H1 (cell line): ENCODE measurements at regions not wholly inside any gene's neighbourhood (a gene's known extent, or its start where the extent isn't known, plus 50 kb on each side); places are given as distances from the start of the nearest gene placed in this dataset.

Source experiments
- CTCF ChIA-PET: fragments of 300-600 bp; sonication (Branson Sonifier 250); formaldehyde crosslinking; loops from one replicate; lab custom pipeline; 2021; ENCODE audit not compliant: partially characterized antibody; lab: Charles Lee
- POLR2A ChIA-PET: fragments of 300-600 bp; sonication (Branson Sonifier 250); formaldehyde crosslinking; loops from one replicate; lab custom pipeline; 2021; ENCODE audit warnings: inconsistent platforms; ENCODE audit not compliant: partially characterized antibody; lab: Charles Lee
- DNase-seq, 2 experiments: peaks; one replicate each; pipeline versions ENCODE4 v3.0.0 to v3.0.0-alpha.2; 2010 to 2022; ENCODE audit warnings: low spot score in 2 of 2, low read depth in 1 of 2, mixed read lengths in 1 of 2
- FAIRE-seq: peaks from 2 replicates; lab custom pipeline; 2011; peaks lifted over from hg19 to GRCh38; lab: Jason Lieb, UNC
- H2AFZ ChIP-seq: 2 replicates; pipeline ENCODE4 v1.8.1; 2012; ENCODE audit warnings: low read length, inconsistent platforms
- H2AK5ac ChIP-seq: 2 replicates; pipeline ENCODE4 v1.6.1; 2013; ENCODE audit warnings: low read depth, low read length
- H2BK120ac ChIP-seq: replicated peaks from 2 replicates; pipeline ENCODE3; 2013; ENCODE audit warnings: low read depth, low read length, inconsistent platforms
- H2BK12ac ChIP-seq: 2 replicates; pipeline ENCODE4 v1.6.1; 2013; ENCODE audit warnings: low read depth, low read length
- H2BK15ac ChIP-seq: 2 replicates; pipeline ENCODE4 v1.6.1; 2013; ENCODE audit warnings: low read length
- H2BK20ac ChIP-seq: 2 replicates; pipeline ENCODE4 v1.6.1; 2013; ENCODE audit warnings: low read length
- H2BK5ac ChIP-seq: 2 replicates; pipeline ENCODE4 v1.6.1; 2013; ENCODE audit warnings: low read depth, low read length
- H3K14ac ChIP-seq: 2 replicates; pipeline ENCODE4 v1.6.1; 2013; ENCODE audit warnings: inconsistent platforms; ENCODE audit not compliant: insufficient read length
- H3K18ac ChIP-seq: 2 replicates; pipeline ENCODE4 v1.6.1; 2013; ENCODE audit warnings: low read length; ENCODE audit errors: extremely low read depth
- H3K23ac ChIP-seq: 2 replicates; pipeline ENCODE4 v1.6.1; 2013; ENCODE audit warnings: inconsistent platforms; ENCODE audit not compliant: insufficient read length
- H3K23me2 ChIP-seq: 2 replicates; pipeline ENCODE4 v1.6.1; 2013; ENCODE audit warnings: low read depth, low read length
- H3K27ac ChIP-seq: 2 replicates; pipeline ENCODE4 v1.6.1; 2011; ENCODE audit warnings: low read depth, low read length, inconsistent platforms
- H3K27me3 ChIP-seq, 4 experiments: replicated peaks in 1 of 4; 1 replicate in 1 of 4; 2 replicates in 3 of 4; pipeline versions ENCODE4 v1.6.1 to v1.8.1; 2011 to 2013; ENCODE audit warnings: low read length in 3 of 4, mild to moderate bottlenecking in 3 of 4, inconsistent platforms in 2 of 4, mixed read lengths in 2 of 4, moderate library complexity in 1 of 4; ENCODE audit not compliant: control insufficient read depth in 3 of 4, insufficient read depth in 3 of 4; ENCODE audit errors: extremely low read depth in 1 of 4
- H3K36me3 ChIP-seq, 4 experiments: 2 replicates each; pipeline versions ENCODE4 v1.6.1 to v1.8.1; 2011 to 2013; ENCODE audit warnings: mild to moderate bottlenecking in 4 of 4, low read length in 3 of 4, moderate library complexity in 2 of 4, control low read depth in 1 of 4, inconsistent platforms in 1 of 4; ENCODE audit not compliant: insufficient read depth in 4 of 4, control insufficient read depth in 2 of 4
- H3K4ac ChIP-seq: replicated peaks from 2 replicates; pipeline ENCODE3; 2013; ENCODE audit warnings: low read length, low read depth, mixed read lengths, inconsistent platforms; ENCODE audit not compliant: insufficient read length
- H3K4me1 ChIP-seq, 4 experiments: replicated peaks in 1 of 4; 1 replicate in 1 of 4; 2 replicates in 3 of 4; pipeline versions ENCODE4 v1.6.1 to v1.8.1; 2011 to 2013; ENCODE audit warnings: low read length in 3 of 4, inconsistent platforms in 2 of 4, mixed read lengths in 1 of 4; ENCODE audit not compliant: insufficient read depth in 4 of 4, control insufficient read depth in 3 of 4
- H3K4me2 ChIP-seq, 2 experiments: 2 replicates each; pipeline versions ENCODE4 v1.6.1 to v1.8.1; 2011 to 2013; ENCODE audit warnings: low read depth in 2 of 2, low read length in 2 of 2, control low read depth in 1 of 2, inconsistent platforms in 1 of 2, mild to moderate bottlenecking in 1 of 2; ENCODE audit not compliant: insufficient read depth in 1 of 2
- H3K4me3 ChIP-seq, 4 experiments: fragments of 200-600, 300-600 bp in 1 of 4; sonication (generic), shearing (Covaris generic), sonication (Bioruptor Twin) in 1 of 4; 2 replicates each; pipeline versions ENCODE4 v1.5.1 to v1.8.1; 2011 to 2016; ENCODE audit warnings: low read length in 4 of 4, low read depth in 3 of 4, control low read depth in 2 of 4, inconsistent platforms in 2 of 4, mild to moderate bottlenecking in 2 of 4, mixed read lengths in 1 of 4, moderate library complexity in 1 of 4; ENCODE audit not compliant: insufficient read depth in 2 of 4; ENCODE audit errors: extremely low read depth in 1 of 4
- H3K56ac ChIP-seq: replicated peaks from 2 replicates; pipeline ENCODE3; 2013; ENCODE audit warnings: low read depth, mild to moderate bottlenecking, mixed read lengths, low read length, inconsistent platforms; ENCODE audit not compliant: insufficient read length
- H3K79me1 ChIP-seq: 2 replicates; pipeline ENCODE4 v1.6.1; 2013; ENCODE audit warnings: low read depth, low read length, control low read depth
- H3K79me2 ChIP-seq, 2 experiments: 2 replicates each; pipeline versions ENCODE4 v1.6.1 to v1.8.1; 2012 to 2013; ENCODE audit warnings: low read length in 2 of 2, mild to moderate bottlenecking in 2 of 2, inconsistent platforms in 1 of 2; ENCODE audit not compliant: insufficient read depth in 2 of 2, control insufficient read depth in 1 of 2
- H3K9ac ChIP-seq, 4 experiments: replicated peaks in 1 of 4; 1 replicate in 1 of 4; 2 replicates in 3 of 4; pipeline versions ENCODE4 v1.6.1 to v1.8.1; 2011 to 2013; ENCODE audit warnings: low read depth in 3 of 4, low read length in 3 of 4, control low read depth in 2 of 4, mild to moderate bottlenecking in 2 of 4, moderate library complexity in 2 of 4, inconsistent platforms in 1 of 4; ENCODE audit errors: extremely low read depth in 1 of 4
- H3K9me3 ChIP-seq, 2 experiments: 2 replicates each; pipeline versions ENCODE4 v1.6.1 to v1.8.1; 2012 to 2013; ENCODE audit warnings: mild to moderate bottlenecking in 2 of 2, moderate library complexity in 2 of 2, control low read depth in 1 of 2, inconsistent platforms in 1 of 2, low read depth in 1 of 2, low read length in 1 of 2, mixed read lengths in 1 of 2; ENCODE audit not compliant: insufficient read depth in 2 of 2
- H4K20me1 ChIP-seq, 2 experiments: replicated peaks in 1 of 2; 2 replicates each; pipeline versions ENCODE3 to v1.8.1; 2011 to 2013; ENCODE audit warnings: inconsistent platforms in 2 of 2, low read length in 2 of 2, mild to moderate bottlenecking in 1 of 2; ENCODE audit not compliant: insufficient read depth in 2 of 2, control insufficient read depth in 1 of 2
- H4K5ac ChIP-seq: 2 replicates; pipeline ENCODE4 v1.6.1; 2013; ENCODE audit warnings: low read length, low read depth, mixed read lengths, inconsistent platforms; ENCODE audit not compliant: insufficient read length
- H4K8ac ChIP-seq: 2 replicates; pipeline ENCODE4 v1.8.0; 2013; ENCODE audit warnings: mild to moderate bottlenecking, moderate library complexity, low read length, inconsistent platforms; ENCODE audit not compliant: insufficient read depth; ENCODE audit errors: extremely low read depth
- H4K91ac ChIP-seq: replicated peaks from 2 replicates; pipeline ENCODE3; 2013; ENCODE audit warnings: low read length, mixed read lengths, inconsistent platforms; ENCODE audit not compliant: insufficient read length
- ASH2L ChIP-seq: fragments of 200-600, 300-600 bp; sonication (generic); IDR thresholded peaks from one replicate; pipeline ENCODE4 v1.7.1; 2017; ENCODE audit warnings: low read length
- BACH1 ChIP-seq: IDR thresholded peaks from 2 replicates; pipeline ENCODE4 v1.6.1; 2012; ENCODE audit warnings: low read length, improper control_type of control experiment
- BRCA1 ChIP-seq: IDR thresholded peaks from 2 replicates; pipeline ENCODE4 v1.6.1; 2012; ENCODE audit warnings: low read depth, low read length, improper control_type of control experiment
- EGR1 ChIP-seq: IDR thresholded peaks from 2 replicates; pipeline ENCODE4 v1.6.1; 2011; ENCODE audit warnings: low read depth, low read length, borderline replicate concordance
- EZH2 ChIP-seq: fragments of 200-600 bp; sonication (generic); IDR thresholded peaks from 2 replicates; pipeline ENCODE4 v1.7.1; 2012; ENCODE audit warnings: low read depth, mild to moderate bottlenecking, moderate library complexity, low read length, inconsistent platforms; ENCODE audit not compliant: severe bottlenecking
- HDAC6 ChIP-seq: IDR thresholded peaks from one replicate; pipeline ENCODE4 v1.7.1; 2012; ENCODE audit warnings: low read depth, mild to moderate bottlenecking, inconsistent platforms, low read length, moderate library complexity
- KDM1A ChIP-seq: fragments of 200-600, 300-600 bp; sonication (generic); IDR thresholded peaks from 2 replicates; pipeline ENCODE4 v1.7.1; 2016; ENCODE audit warnings: mild to moderate bottlenecking, low read length, borderline replicate concordance
- RNF2 ChIP-seq: fragments of 200-900, 300-1000 bp; sonication (generic); IDR thresholded peaks from 2 replicates; pipeline ENCODE4 v1.7.1; 2016; ENCODE audit warnings: borderline replicate concordance, low read depth, mild to moderate bottlenecking, antibody characterized with exemption, low read length; ENCODE audit not compliant: poor library complexity, severe bottlenecking; ENCODE audit errors: missing control alignments
- SAP30 ChIP-seq: fragments of 300-600 bp; sonication (generic); IDR thresholded peaks from 2 replicates; pipeline ENCODE4 v1.7.1; 2012; ENCODE audit warnings: low read length, moderate library complexity, mild to moderate bottlenecking, inconsistent platforms; ENCODE audit not compliant: insufficient read depth, insufficient replicate concordance
- SP1 ChIP-seq: IDR thresholded peaks from 2 replicates; pipeline ENCODE4 v1.6.1; 2011; ENCODE audit warnings: low read depth, low read length
- SP4 ChIP-seq: IDR thresholded peaks from 2 replicates; pipeline ENCODE4 v1.6.1; 2012; ENCODE audit warnings: low read length, inconsistent platforms
- WGBS, 2 experiments: shearing (Covaris generic) in 1 of 2; methylation state at CpG; one replicate each; pipeline versions ENCODE4 v1.1.6 to v1.1.7; 2013 to 2015; ENCODE audit warnings: low lambda C conversion rate in 2 of 2, mixed read lengths in 2 of 2, inconsistent platforms in 1 of 2, low coverage in 1 of 2, missing lambda C conversion rate in 1 of 2; ENCODE audit not compliant: insufficient replicate concordance in 2 of 2, insufficient coverage in 1 of 2, insufficient read length in 1 of 2; ENCODE audit errors: extremely low coverage in 1 of 2, missing lambda C conversion rate in 1 of 2; 5-methylcytosine and 5-hydroxymethylcytosine counted together
- TF ChIP-seq, protein P1 (sequence below): IDR thresholded peaks from 2 replicates; pipeline ENCODE4 v1.6.1; 2011; ENCODE audit warnings: low read depth, mild to moderate bottlenecking, low read length; ENCODE audit not compliant: insufficient read depth
- TF ChIP-seq, protein P2 (sequence below): IDR thresholded peaks from 2 replicates; pipeline ENCODE4 v1.6.1; 2012; ENCODE audit warnings: inconsistent platforms

DNA sequence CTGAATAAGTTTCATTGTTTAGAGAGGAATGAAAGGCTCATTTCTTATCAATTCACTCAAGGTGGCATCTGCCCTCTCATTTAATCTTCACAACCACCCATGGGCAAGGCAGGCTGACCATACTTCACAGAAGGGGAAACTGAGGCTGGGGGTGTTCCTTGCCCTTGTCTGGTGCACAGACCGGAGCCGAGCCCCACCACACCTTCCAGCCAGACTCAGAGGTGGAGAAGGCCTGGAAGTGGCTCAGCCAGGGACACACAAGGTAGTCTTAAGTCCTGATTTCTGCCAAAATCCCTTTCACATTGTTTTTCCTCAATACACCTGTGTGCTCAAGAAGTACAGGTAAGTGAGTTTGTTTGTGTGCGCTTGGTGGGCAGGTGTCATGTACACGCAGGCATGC, 111.9 kb upstream of the TEX51 start:
- no peak overlapping the region for H3K4me3 ChIP-seq
- ChIA-PET POLR2A (no interaction called here), CTCF (interaction anchor here (1.3 kb wide), 1 partner anchor 9 kb away, joined by 4 read pairs; no protein-coding TSS in a partner anchor)
- no peak for DNase-seq
- H2BK20ac ChIP-seq = no peak overlapping the region
- H2BK5ac ChIP-seq = no peak overlapping the region
- no peak overlapping the region for H4K5ac ChIP-seq
- TF ChIP-seq SP1 (no peak), SP4 (no peak), SAP30 (no peak), BACH1 (no peak), BRCA1 (no peak), EGR1 (no peak), ASH2L (no peak), EZH2 (no peak), RNF2 (no peak), HDAC6 (no peak), KDM1A (no peak)
- TF ChIP-seq, protein P1, sequence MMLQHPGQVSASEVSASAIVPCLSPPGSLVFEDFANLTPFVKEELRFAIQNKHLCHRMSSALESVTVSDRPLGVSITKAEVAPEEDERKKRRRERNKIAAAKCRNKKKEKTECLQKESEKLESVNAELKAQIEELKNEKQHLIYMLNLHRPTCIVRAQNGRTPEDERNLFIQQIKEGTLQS = no peak
- TF ChIP-seq, protein P2, sequence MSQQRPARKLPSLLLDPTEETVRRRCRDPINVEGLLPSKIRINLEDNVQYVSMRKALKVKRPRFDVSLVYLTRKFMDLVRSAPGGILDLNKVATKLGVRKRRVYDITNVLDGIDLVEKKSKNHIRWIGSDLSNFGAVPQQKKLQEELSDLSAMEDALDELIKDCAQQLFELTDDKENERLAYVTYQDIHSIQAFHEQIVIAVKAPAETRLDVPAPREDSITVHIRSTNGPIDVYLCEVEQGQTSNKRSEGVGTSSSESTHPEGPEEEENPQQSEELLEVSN = no peak
- no peak overlapping the region for H3K23ac ChIP-seq
- no peaks in the 10 kb centered on the region for H3K79me2 ChIP-seq
- no peak overlapping the region for H3K27ac ChIP-seq
- H3K36me3 ChIP-seq = no peaks in the 10 kb centered on the region
- H3K56ac ChIP-seq = no peak overlapping the region
- H2AFZ ChIP-seq = no peak overlapping the region
- H3K23me2 ChIP-seq = no peaks in the 10 kb centered on the region
- peaks cover 0 to 2% (median 0%) of the 10 kb centered on the region in 4 experiments; a peak in 2 of 7 replicates for H3K4me1 ChIP-seq
- no peak for FAIRE-seq
- H4K8ac ChIP-seq = no peak overlapping the region
- no peak overlapping the region for H2BK120ac ChIP-seq
- H3K4me2 ChIP-seq = no peak overlapping the region
- no peaks in the 10 kb centered on the region for H3K79me1 ChIP-seq
- no peak overlapping the region for H4K91ac ChIP-seq
- no peak overlapping the region for H3K9ac ChIP-seq
- H3K4ac ChIP-seq = no peak overlapping the region
- H2BK12ac ChIP-seq = no peak overlapping the region
- H2BK15ac ChIP-seq = no peak overlapping the region
- H3K9me3 ChIP-seq = no peaks in the 10 kb centered on the region
- H3K14ac ChIP-seq = no peak overlapping the region
- WGBS, 2 experiments = 96% methylated on average over 4 of the region's 4 CpGs; no CpG with 5 or more reads in 1 of the 2 experiments
- no peak overlapping the region for H2AK5ac ChIP-seq
- no peaks in the 10 kb centered on the region for H3K27me3 ChIP-seq
- no peak overlapping the region for H3K18ac ChIP-seq
- H4K20me1 ChIP-seq = no peaks in the 10 kb centered on the region
